NCI-H2171 treated with DMSO at 0.1 percent for 48 hours (cell line): ENCODE measurements at regions not wholly inside any gene's neighbourhood (a gene's known extent, or its start where the extent isn't known, plus 50 kb on each side); places are given as distances from the start of the nearest gene placed in this dataset.
"Not testable (repeated sequence)": the region's sequence is repeated elsewhere in the genome, so short reads cannot be mapped to it uniquely, and the experiment has no call there.

Experiments
- DNase-seq: peaks from one replicate; lab custom pipeline; 2025; lab: John Stamatoyannopoulos, UW

DNA sequence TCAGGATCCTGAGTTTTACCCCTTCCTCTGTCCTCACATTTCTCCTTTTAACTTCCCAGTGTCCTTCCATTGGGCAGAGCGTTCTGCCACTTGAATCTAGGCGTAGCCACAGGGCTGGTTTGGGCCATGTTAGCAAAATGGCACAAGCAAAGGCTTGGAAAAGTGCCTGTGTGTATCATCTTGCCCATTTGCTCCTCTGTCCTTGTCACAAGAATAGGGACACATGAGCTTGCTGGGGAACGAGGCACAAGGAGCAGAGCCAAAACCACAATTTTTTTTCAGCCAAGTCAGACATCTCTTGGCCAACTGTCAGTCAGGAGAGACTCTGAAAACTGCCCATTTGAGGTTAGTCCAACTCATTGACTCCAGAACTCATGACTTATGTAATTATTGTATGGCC, 285.2 kb downstream of the ZNF248 start:
- no peak for DNase-seq

DNA sequence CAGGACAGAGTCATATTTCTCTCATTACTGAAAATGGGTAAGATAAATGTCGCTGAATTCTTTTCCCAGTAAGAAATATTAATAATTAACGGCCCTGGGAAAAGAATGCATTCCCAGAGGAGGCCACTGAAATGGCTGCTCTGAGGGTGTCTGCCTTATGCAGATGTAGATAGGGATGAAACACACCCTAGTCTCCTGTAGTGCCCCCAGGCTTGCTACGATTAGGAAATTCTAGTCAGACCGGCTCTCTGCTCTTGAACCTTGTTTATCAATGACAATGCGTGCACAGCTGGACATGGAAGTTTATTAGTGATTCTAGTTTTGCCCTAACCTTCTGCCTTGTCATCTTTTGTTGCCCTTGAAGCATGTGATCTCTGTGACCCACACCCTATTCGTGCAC, 291.1 kb downstream of the ZNF248 start:
- DNase-seq = no peak

DNA sequence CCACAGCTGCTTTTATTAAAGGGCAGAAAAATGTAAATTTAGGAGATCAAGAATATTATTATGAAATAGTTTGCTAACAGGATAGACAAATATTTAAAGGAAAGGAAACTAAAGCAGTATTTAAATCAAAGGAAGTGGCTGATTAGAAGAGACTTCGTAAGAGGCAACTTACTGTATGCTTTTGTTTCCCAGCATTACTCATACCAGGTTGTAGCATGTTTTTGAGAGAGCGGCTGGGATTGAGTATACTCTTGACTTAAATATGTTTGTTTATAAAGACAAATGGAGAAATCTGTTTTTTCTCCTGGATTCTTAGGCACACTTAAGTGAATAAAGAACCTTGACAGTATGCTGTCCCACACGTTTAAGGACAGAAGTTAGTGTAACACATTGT, 293.7 kb downstream of the ZNF248 start:
- DNase-seq = no peak

GRCh38 chr10:37563107-37563714, 294.2 kb downstream of the ZNF248 start:
- no peak for DNase-seq

GRCh38 chr10:37552881-37553280, 304.5 kb downstream of the ZNF248 start:
- DNase-seq = no peak

- DNase-seq = no peak
Observed at GRCh38 chr10:37549054-37549453, 308.4 kb downstream of the ZNF248 start.

- DNase-seq = no peak
Observed at GRCh38 chr10:37535459-37536246, 321.8 kb downstream of the ZNF248 start.

GRCh38 chr10:37534166-37534565, 323.2 kb downstream of the ZNF248 start:
- no peak for DNase-seq

GRCh38 chr10:37525410-37525809, 332.0 kb downstream of the ZNF248 start:
- DNase-seq = not testable (repeated sequence)

GRCh38 chr10:37520488-37520887, 336.9 kb downstream of the ZNF248 start:
- no peak for DNase-seq

GRCh38 chr10:37510520-37510919, 346.9 kb downstream of the ZNF248 start:
- not testable (repeated sequence) for DNase-seq

- DNase-seq = no peak
Observed at GRCh38 chr10:37496061-37496460, 361.3 kb downstream of the ZNF248 start.

DNA sequence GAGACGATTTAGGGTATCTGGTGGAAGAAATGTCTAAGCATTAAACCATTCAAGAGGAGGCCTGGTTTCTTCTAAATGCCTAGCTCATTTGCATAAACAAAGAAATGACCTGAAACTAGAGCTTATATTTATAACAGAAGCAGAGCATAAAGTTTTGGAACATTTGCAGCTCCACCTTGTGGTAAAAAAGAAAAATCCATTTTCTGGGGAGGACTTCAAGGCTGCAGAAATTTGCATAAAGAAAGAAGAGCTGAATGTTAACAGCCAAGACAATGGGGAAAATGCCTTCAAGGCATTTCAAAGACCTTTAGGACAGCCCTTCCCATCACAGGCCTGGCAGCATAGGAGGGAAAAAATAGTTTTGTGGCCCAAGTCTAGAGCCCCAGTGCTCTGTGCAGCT, 362.0 kb downstream of the ZNF248 start:
- no peak for DNase-seq

DNA sequence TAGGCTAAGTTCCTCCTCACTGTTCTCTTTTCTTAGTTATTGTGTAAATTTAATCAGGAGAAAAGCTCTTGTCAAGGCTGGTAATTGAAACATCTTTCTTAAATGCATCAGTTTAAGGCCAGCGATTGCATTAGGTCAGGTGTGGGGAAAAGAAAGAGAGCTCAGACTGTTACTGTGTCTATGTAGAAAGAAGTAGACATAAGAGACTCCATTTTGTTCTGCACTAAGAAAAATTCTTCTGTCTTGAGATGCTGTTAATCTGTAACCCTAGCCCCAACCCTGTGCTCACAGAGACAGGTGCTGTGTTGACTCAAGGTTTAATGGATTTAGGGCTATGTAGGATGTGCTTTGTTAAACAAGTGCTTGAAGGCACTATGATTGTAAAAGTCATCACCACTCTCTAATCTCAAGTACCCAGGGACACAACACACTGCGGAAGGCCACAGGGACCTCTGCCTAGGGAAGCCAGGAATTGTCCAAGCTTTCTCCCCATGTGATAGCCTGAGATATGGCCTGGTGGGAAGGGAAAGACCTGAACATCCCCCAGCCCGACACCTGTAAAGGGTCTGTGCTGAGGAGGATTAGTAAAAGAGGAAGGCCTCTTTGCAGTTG, 364.1 kb downstream of the ZNF248 start:
- DNase-seq = not testable (repeated sequence)

DNA sequence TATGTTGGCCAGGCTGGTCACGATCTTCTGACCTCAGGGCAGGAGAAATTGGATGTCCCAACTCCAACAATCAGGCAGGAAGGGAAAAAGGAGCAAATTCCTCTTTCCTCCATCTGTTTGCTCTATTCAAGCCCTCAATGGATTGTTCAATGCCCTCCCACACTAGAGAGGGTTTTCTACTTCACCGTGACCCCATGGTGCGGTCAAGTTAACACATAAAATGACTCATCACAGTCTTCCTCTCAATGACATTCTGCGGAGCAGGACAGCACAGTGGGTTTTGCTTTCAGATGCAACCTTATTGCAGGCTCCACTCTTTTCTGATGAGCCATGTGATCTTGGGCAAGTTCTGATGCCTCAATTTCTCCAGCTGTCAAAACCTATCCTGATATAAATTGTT, 364.9 kb downstream of the ANKRD30A start:
- DNase-seq = no peak

DNA sequence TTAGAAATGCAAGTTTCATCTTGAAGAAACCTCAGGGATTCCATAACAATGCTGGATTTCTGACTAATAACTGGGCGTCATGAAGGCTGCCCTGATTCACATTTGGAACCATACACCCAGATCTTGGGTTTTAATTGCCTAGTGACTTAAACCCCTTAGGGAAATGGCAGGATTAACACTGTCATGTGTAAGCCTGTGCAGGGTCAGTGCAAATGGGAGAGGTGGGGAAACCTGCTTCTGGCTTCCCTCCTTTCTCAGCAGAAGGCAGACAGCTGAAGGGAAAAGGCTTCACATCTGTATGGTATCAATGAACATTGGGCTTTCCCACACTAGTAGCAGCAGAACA, 364.2 kb downstream of the ANKRD30A start:
- no peak for DNase-seq

GRCh38 chr10:37488792-37489657, 363.6 kb downstream of the ANKRD30A start:
- DNase-seq = no peak

- DNase-seq = not testable (repeated sequence)
Observed at GRCh38 chr10:37480596-37480995, 355.2 kb downstream of the ANKRD30A start.

DNA sequence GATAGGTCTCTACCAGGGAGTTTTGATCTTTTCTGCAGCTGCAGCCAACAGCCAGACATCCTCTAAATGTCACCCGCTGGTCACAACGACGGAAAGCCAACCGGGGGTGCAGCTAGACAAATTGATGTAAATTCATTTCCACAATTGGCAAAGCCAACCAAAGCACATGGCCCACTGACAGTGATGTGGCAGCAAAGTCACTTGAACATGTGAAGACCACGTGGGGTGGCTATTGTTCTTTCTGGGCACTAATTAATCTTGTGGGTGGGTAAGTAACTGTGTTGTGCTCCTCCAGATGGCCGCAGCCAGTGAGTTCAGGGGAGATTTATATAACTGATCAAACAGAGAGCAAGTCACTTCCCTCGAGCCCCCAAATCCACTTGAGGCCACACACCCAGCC, 354.1 kb downstream of the ANKRD30A start:
- no peak for DNase-seq

DNA sequence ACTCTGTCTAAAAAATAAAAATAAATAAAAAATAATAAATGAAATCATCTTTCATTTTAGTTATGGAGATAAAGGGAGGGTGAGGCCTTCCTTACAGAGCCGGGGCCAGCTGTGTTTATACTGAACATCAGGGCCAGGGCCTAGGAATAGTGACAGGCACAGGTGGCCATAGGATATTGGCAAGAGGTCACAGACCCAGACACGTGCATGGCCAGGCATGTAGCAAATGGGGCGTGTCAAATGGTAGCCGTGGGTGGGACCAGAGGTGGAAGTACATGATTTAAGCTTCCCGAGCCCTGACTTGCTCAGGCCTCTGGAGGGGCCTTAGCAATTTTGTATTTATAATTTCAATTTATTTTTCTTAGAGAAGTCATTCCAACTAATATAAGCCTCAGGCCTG, 353.0 kb downstream of the ANKRD30A start:
- DNase-seq = no peak

DNA sequence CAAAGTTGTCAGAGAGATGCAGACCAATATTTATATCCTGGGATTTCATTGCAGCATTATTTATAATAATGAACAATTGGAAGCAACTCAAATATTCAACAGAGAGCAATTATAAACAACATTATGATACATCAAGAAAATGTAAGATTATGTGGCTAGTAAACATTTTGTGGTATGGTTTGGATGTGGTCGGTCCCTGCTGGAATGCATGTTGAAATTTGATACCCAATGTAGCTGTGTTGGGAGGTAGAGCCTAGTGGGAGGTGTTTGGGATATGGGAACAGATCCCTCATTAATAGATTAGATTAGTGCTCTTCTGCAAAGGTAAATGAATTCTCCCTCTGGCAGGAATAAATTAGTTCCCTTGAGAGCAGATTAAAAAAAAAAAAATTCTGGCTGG, 350.9 kb downstream of the ANKRD30A start:
- no peak for DNase-seq

DNA sequence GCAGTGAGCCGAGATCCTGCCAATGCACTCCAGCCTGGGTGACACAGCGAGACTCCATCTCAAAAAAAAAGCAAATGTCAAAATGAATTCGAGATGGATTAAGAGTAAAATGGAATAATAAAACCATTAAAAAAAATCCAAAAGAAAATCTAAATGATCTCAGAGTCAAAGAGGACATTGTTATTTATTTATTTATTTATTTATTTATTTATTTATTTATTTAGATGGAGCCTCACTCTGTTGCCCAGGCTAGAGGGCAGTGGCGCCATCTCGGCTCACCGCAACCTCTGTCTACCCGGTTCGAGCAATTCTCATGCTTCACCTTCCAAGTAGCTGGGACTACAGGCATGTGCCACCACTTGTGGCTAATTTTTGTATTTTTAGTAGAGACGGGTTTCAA, 349.2 kb downstream of the ANKRD30A start:
- DNase-seq = no peak

GRCh38 chr10:37473906-37474305, 348.5 kb downstream of the ANKRD30A start:
- DNase-seq = no peak
